Activated CD4-positive, alpha-beta T cell treated with anti-CD3 and anti-CD28 coated beads for 36 hours (primary cell): ENCODE measurements at regions not wholly inside any gene's neighbourhood (a gene's known extent, or its start where the extent isn't known, plus 50 kb on each side); places are given as distances from the start of the nearest gene placed in this dataset.
A peak's percentile ranks its signal among the peaks of the same experiment; 100 is the strongest.

Experiments used
- ATAC-seq: fragments of 200-7000 bp; cut with Tn5 transposase; one replicate; pipeline ENCODE4 v1.10.0; 2021; ENCODE audit warnings: mild to moderate bottlenecking, moderate library complexity
- CTCF ChIA-PET: fragments of 350-600 bp; sonication (Branson Sonifier 250); formaldehyde crosslinking; loops from one replicate; lab custom pipeline; 2021; ENCODE audit warnings: antibody characterized with exemption; lab: Charles Lee
- POLR2A ChIA-PET: fragments of 350-600 bp; sonication (Branson Sonifier 250); formaldehyde crosslinking; loops from one replicate; lab custom pipeline; 2021; ENCODE audit warnings: antibody characterized with exemption, inconsistent platforms; lab: Charles Lee
- DNase-seq: peaks from one replicate; pipeline ENCODE4 v3.0.0-alpha.2; 2020
- H3K27ac Mint-ChIP-seq: one replicate; pipeline ENCODE4 v1.8.0; 2021; ENCODE audit warnings: mixed read lengths
- H3K27me3 Mint-ChIP-seq: one replicate; pipeline ENCODE4 v1.8.0; 2021; ENCODE audit warnings: mixed read lengths
- H3K36me3 Mint-ChIP-seq: one replicate; pipeline ENCODE4 v1.8.0; 2021; ENCODE audit warnings: low read depth, mixed read lengths
- H3K4me1 Mint-ChIP-seq: one replicate; pipeline ENCODE4 v1.8.0; 2021; ENCODE audit warnings: mixed read lengths
- H3K4me3 Mint-ChIP-seq: one replicate; pipeline ENCODE4 v1.8.0; 2021; ENCODE audit warnings: mild to moderate bottlenecking, moderate library complexity, mixed read lengths
- H3K9me3 Mint-ChIP-seq: one replicate; pipeline ENCODE4 v1.8.0; 2021; ENCODE audit warnings: low read depth, mixed read lengths
- intact Hi-C, 2 experiments: fragments of 100-400 bp; cut with DNase I in 1 of 2; cut with micrococcal nuclease in 1 of 2; formaldehyde crosslinking; loops; one replicate each; pipeline versions ENCODE4 v1.14.2 to v1.15.1; 2022 to 2024; cut with DNase I, micrococcal nuclease

GRCh38 chr4:26152056-26152455, 168.8 kb upstream of the RBPJ start:
- DNase-seq: no peak
- intact Hi-C loops: no loop called here
- ChIA-PET POLR2A (interaction anchor here (0.7 kb wide), 1 partner anchor 44 kb away, joined by 3 read pairs; no protein-coding TSS in a partner anchor), CTCF (interaction anchor here (1.1 to 1.5 kb wide), 2 partner anchors 9 to 13 kb away, joined by 4 to 5 read pairs; no protein-coding TSS in a partner anchor)
- H3K9me3 Mint-ChIP-seq: peaks cover 3% of the 10 kb centered on the region
- H3K36me3 Mint-ChIP-seq: no peaks in the 10 kb centered on the region
- ATAC-seq: no peak
- H3K27me3 Mint-ChIP-seq: peaks cover 5% of the 10 kb centered on the region
- H3K27ac Mint-ChIP-seq: peak overlapping the region; percentile 49
- no peak overlapping the region for H3K4me3 Mint-ChIP-seq
- H3K4me1 Mint-ChIP-seq: peaks cover 27% of the 10 kb centered on the region

GRCh38 chr4:26157541-26157940, 163.3 kb upstream of the RBPJ start:
- CTCF ChIA-PET: interaction anchor here (0.8 to 1.1 kb wide), 2 partner anchors 128 to 173 kb away, joined by 3 read pairs; no protein-coding TSS in a partner anchor
- DNase-seq (no peak), ATAC-seq (no peak)
- Mint-ChIP-seq H3K27ac (no peak overlapping the region), H3K4me3 (no peak overlapping the region), H3K9me3 (peaks cover 15% of the 10 kb centered on the region), H3K4me1 (peaks cover 12% of the 10 kb centered on the region), H3K36me3 (no peaks in the 10 kb centered on the region), H3K27me3 (peaks cover 2% of the 10 kb centered on the region)
- intact Hi-C loops: no loop called here
- POLR2A ChIA-PET: no interaction called here

- Mint-ChIP-seq H3K27me3 (no peaks in the 10 kb centered on the region), H3K9me3 (peaks cover 15% of the 10 kb centered on the region), H3K27ac (no peak overlapping the region), H3K36me3 (no peaks in the 10 kb centered on the region), H3K4me1 (peaks cover 12% of the 10 kb centered on the region), H3K4me3 (no peak overlapping the region)
- ChIA-PET CTCF (interaction anchor here (1.0 to 1.5 kb wide), 5 partner anchors 8 to 172 kb away, joined by 3 to 5 read pairs (median 4); no protein-coding TSS in a partner anchor), POLR2A (interaction anchor here (0.7 kb wide), 1 partner anchor 77 kb away, joined by 3 read pairs; no protein-coding TSS in a partner anchor)
- ATAC-seq (no peak), DNase-seq (no peak)
- intact Hi-C loops: no loop called here
Observed at GRCh38 chr4:26160591-26160990, 160.2 kb upstream of the RBPJ start.

- Mint-ChIP-seq H3K4me1 (peaks cover 12% of the 10 kb centered on the region), H3K4me3 (no peak overlapping the region), H3K27me3 (no peaks in the 10 kb centered on the region), H3K36me3 (no peaks in the 10 kb centered on the region), H3K9me3 (peaks cover 15% of the 10 kb centered on the region), H3K27ac (no peak overlapping the region)
- ATAC-seq (peak; percentile 86), DNase-seq (peak; percentile 46)
- ChIA-PET CTCF (interaction anchor here (0.7 to 1.5 kb wide), 5 partner anchors 9 to 95 kb away, joined by 3 to 5 read pairs (median 4); no protein-coding TSS in a partner anchor), POLR2A (interaction anchor here (0.6 to 0.7 kb wide), 2 partner anchors 77 to 163 kb away, joined by 3 read pairs; no protein-coding TSS in a partner anchor)
- intact Hi-C loops: no loop called here
Observed at GRCh38 chr4:26161030-26161824, 159.6 kb upstream of the RBPJ start.

GRCh38 chr4:26162101-26162500, 158.7 kb upstream of the RBPJ start:
- Mint-ChIP-seq H3K36me3 (no peaks in the 10 kb centered on the region), H3K9me3 (peaks cover 15% of the 10 kb centered on the region), H3K4me1 (peaks cover 12% of the 10 kb centered on the region), H3K27ac (no peak overlapping the region), H3K27me3 (no peaks in the 10 kb centered on the region), H3K4me3 (no peak overlapping the region)
- no peak for DNase-seq
- intact Hi-C loops: no loop called here
- ATAC-seq: no peak
- POLR2A ChIA-PET: interaction anchor here (0.6 kb wide), 1 partner anchor 162 kb away, joined by 3 read pairs; no protein-coding TSS in a partner anchor
- CTCF ChIA-PET: interaction anchor here (0.6 to 1.5 kb wide), 4 partner anchors 10 to 118 kb away, joined by 3 to 5 read pairs (median 4); no protein-coding TSS in a partner anchor

- POLR2A ChIA-PET: no interaction called here
- no peak overlapping the region for H3K27ac Mint-ChIP-seq
- intact Hi-C loops: no loop called here
Observed at GRCh38 chr4:26163425-26164362, 157.1 kb upstream of the RBPJ start.

GRCh38 chr4:26171501-26171900, 149.3 kb upstream of the RBPJ start:
- Mint-ChIP-seq H3K9me3 (no peaks in the 10 kb centered on the region), H3K4me3 (no peak overlapping the region), H3K36me3 (no peaks in the 10 kb centered on the region), H3K4me1 (peaks cover 11% of the 10 kb centered on the region), H3K27me3 (peaks cover 20% of the 10 kb centered on the region), H3K27ac (no peak overlapping the region)
- ATAC-seq: no peak
- no peak for DNase-seq
- ChIA-PET CTCF (interaction anchor here (0.6 kb wide), 1 partner anchor 102 kb away, joined by 3 read pairs; no protein-coding TSS in a partner anchor), POLR2A (no interaction called here)
- intact Hi-C loops: no loop called here

More at GRCh38 chr4:26163425-26164362, 157.1 kb upstream of the RBPJ start:
- ATAC-seq: no peak
- peaks cover 8% of the 10 kb centered on the region for H3K9me3 Mint-ChIP-seq
- H3K27me3 Mint-ChIP-seq: no peaks in the 10 kb centered on the region
- no peak for DNase-seq
- no peaks in the 10 kb centered on the region for H3K36me3 Mint-ChIP-seq
- CTCF ChIA-PET: interaction anchor here (1.3 kb wide), 1 partner anchor 75 kb away, joined by 3 read pairs; no protein-coding TSS in a partner anchor
- no peak overlapping the region for H3K4me3 Mint-ChIP-seq
- peaks cover 4% of the 10 kb centered on the region for H3K4me1 Mint-ChIP-seq

GRCh38 chr4:26171941-26172340, 148.9 kb upstream of the RBPJ start:
- Mint-ChIP-seq H3K27me3 (peaks cover 20% of the 10 kb centered on the region), H3K4me3 (no peak overlapping the region), H3K4me1 (peaks cover 12% of the 10 kb centered on the region), H3K27ac (no peak overlapping the region), H3K9me3 (no peaks in the 10 kb centered on the region), H3K36me3 (no peaks in the 10 kb centered on the region)
- ATAC-seq: no peak
- intact Hi-C loops: no loop called here
- CTCF ChIA-PET: interaction anchor here (0.6 kb wide), 1 partner anchor 102 kb away, joined by 3 read pairs; no protein-coding TSS in a partner anchor
- POLR2A ChIA-PET: no interaction called here
- no peak for DNase-seq

- POLR2A ChIA-PET: no interaction called here
- intact Hi-C loops: no loop called here
- DNase-seq (no peak), ATAC-seq (no peak)
- H3K4me1 Mint-ChIP-seq: peaks cover 12% of the 10 kb centered on the region
- no peak overlapping the region for H3K4me3 Mint-ChIP-seq
- no peaks in the 10 kb centered on the region for H3K36me3 Mint-ChIP-seq
- H3K27ac Mint-ChIP-seq: no peak overlapping the region
- CTCF ChIA-PET: interaction anchor here (0.7 kb wide), 1 partner anchor 105 kb away, joined by 4 read pairs; no protein-coding TSS in a partner anchor
- peaks cover 20% of the 10 kb centered on the region for H3K27me3 Mint-ChIP-seq
- H3K9me3 Mint-ChIP-seq: no peaks in the 10 kb centered on the region
Observed at GRCh38 chr4:26173619-26174018, 147.2 kb upstream of the RBPJ start.

GRCh38 chr4:26174027-26174426, 146.8 kb upstream of the RBPJ start:
- intact Hi-C loops: no loop called here
- H3K36me3 Mint-ChIP-seq: no peaks in the 10 kb centered on the region
- CTCF ChIA-PET: interaction anchor here (0.9 to 1.3 kb wide), 3 partner anchors 15 to 35 kb away, joined by 3 to 4 read pairs (median 4); no protein-coding TSS in a partner anchor
- POLR2A ChIA-PET: no interaction called here
- DNase-seq (no peak), ATAC-seq (no peak)
- no peak overlapping the region for H3K4me3 Mint-ChIP-seq
- H3K4me1 Mint-ChIP-seq: peaks cover 16% of the 10 kb centered on the region
- H3K9me3 Mint-ChIP-seq: no peaks in the 10 kb centered on the region
- peaks cover 20% of the 10 kb centered on the region for H3K27me3 Mint-ChIP-seq
- H3K27ac Mint-ChIP-seq: no peak overlapping the region
